ENCODE measurements at regions not wholly inside any gene's neighbourhood (a gene's known extent, or its start where the extent isn't known, plus 50 kb on each side); places are given as distances from the start of the nearest gene placed in this dataset.

DNA sequence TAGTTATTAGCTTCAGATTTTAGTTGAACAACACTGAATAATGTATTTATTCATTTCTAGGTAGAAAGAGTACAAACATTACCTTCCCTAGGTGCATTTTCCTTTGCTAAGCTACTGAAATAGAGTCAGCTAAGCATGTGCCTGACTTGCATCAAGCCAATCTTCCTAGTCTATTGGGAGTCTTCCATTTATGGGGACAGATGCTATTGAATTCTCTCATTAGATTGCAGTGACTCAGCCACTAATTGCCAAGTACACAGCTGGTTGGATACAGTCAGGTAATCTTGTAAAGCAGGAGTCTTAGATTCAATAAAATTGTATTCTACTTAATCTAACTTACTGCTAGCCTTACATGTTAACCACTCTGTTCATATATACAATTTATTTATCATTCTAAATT lies 55.2 kb upstream of the RPS13 start:
- Histone ChIP-seq H3K27ac (ENCODE audit: low read depth in 2 of 2, low read length in 1 of 2) (no peak overlapping the region), H3K36me3 (replicated peaks in 1 of 2; ENCODE audit: control insufficient read depth in 1 of 2, insufficient read depth in 2 of 2, low read length in 1 of 2) (peaks cover 38 to 59% of the 10 kb centered on the region in 2 experiments), H2AFZ (ENCODE audit: low read depth) (no peak overlapping the region), H3K9me3 (no peaks in the 10 kb centered on the region), H4K20me1 (ENCODE audit: insufficient read depth) (no peaks in the 10 kb centered on the region), H3K4me3 (ENCODE audit: low read depth in 2 of 2, low read length in 1 of 2) (no peak overlapping the region), H3K9ac (no peak overlapping the region), H3K79me2 (ENCODE audit: insufficient read depth) (no peaks in the 10 kb centered on the region; the same call in 1 of the 2 replicates), H3F3A (replicated peaks; ENCODE audit: insufficient read depth) (peaks cover 3% of the 10 kb centered on the region), H3K4me2 (no peak overlapping the region), H3K9me2 (no peaks in the 10 kb centered on the region), H3K4me1 (ENCODE audit: control insufficient read depth in 1 of 2, insufficient read depth in 2 of 2, low read depth in 1 of 2, low read length in 1 of 2) (no peaks in the 10 kb centered on the region), H3K27me3 (ENCODE audit: insufficient read depth) (no peaks in the 10 kb centered on the region)
- ChIA-PET CTCF (interaction anchor here (0.9 to 1.1 kb wide), 2 partner anchors 10 to 347 kb away, joined by 3 read pairs; no protein-coding TSS in a partner anchor), POLR2A (no interaction called here)
- TF ChIP-seq ELF1 (IDR thresholded peaks at IDR 0.05) (no peak), NFIC (IDR thresholded peaks at IDR 0.05; ENCODE audit: borderline replicate concordance) (no peak), TAF1 (IDR thresholded peaks at IDR 0.05; ENCODE audit: borderline replicate concordance, low read depth, low read length) (no peak), GABPA (IDR thresholded peaks at IDR 0.05; ENCODE audit: low read depth) (no peak), POLR2AphosphoS5 (IDR thresholded peaks at IDR 0.05; ENCODE audit: low read depth, low read length) (no peak), CHD2 (IDR thresholded peaks at IDR 0.05; ENCODE audit: low read length, partially characterized antibody) (no peak), TEAD4 (IDR thresholded peaks at IDR 0.05; ENCODE audit: borderline replicate concordance, insufficient read depth) (no peak), RXRA (IDR thresholded peaks at IDR 0.05; ENCODE audit: borderline replicate concordance, low read depth) (no peak), TCF12 (IDR thresholded peaks at IDR 0.05) (no peak)
- TF ChIP-seq, protein P1, sequence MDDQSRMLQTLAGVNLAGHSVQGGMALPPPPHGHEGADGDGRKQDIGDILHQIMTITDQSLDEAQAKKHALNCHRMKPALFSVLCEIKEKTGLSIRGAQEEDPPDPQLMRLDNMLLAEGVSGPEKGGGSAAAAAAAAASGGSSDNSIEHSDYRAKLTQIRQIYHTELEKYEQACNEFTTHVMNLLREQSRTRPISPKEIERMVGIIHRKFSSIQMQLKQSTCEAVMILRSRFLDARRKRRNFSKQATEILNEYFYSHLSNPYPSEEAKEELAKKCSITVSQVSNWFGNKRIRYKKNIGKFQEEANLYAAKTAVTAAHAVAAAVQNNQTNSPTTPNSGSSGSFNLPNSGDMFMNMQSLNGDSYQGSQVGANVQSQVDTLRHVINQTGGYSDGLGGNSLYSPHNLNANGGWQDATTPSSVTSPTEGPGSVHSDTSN (IDR thresholded peaks at IDR 0.05): no peak
- TF ChIP-seq, protein P2, sequence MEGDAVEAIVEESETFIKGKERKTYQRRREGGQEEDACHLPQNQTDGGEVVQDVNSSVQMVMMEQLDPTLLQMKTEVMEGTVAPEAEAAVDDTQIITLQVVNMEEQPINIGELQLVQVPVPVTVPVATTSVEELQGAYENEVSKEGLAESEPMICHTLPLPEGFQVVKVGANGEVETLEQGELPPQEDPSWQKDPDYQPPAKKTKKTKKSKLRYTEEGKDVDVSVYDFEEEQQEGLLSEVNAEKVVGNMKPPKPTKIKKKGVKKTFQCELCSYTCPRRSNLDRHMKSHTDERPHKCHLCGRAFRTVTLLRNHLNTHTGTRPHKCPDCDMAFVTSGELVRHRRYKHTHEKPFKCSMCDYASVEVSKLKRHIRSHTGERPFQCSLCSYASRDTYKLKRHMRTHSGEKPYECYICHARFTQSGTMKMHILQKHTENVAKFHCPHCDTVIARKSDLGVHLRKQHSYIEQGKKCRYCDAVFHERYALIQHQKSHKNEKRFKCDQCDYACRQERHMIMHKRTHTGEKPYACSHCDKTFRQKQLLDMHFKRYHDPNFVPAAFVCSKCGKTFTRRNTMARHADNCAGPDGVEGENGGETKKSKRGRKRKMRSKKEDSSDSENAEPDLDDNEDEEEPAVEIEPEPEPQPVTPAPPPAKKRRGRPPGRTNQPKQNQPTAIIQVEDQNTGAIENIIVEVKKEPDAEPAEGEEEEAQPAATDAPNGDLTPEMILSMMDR (IDR thresholded peaks at IDR 0.05): no peak
- TF ChIP-seq, protein P3, sequence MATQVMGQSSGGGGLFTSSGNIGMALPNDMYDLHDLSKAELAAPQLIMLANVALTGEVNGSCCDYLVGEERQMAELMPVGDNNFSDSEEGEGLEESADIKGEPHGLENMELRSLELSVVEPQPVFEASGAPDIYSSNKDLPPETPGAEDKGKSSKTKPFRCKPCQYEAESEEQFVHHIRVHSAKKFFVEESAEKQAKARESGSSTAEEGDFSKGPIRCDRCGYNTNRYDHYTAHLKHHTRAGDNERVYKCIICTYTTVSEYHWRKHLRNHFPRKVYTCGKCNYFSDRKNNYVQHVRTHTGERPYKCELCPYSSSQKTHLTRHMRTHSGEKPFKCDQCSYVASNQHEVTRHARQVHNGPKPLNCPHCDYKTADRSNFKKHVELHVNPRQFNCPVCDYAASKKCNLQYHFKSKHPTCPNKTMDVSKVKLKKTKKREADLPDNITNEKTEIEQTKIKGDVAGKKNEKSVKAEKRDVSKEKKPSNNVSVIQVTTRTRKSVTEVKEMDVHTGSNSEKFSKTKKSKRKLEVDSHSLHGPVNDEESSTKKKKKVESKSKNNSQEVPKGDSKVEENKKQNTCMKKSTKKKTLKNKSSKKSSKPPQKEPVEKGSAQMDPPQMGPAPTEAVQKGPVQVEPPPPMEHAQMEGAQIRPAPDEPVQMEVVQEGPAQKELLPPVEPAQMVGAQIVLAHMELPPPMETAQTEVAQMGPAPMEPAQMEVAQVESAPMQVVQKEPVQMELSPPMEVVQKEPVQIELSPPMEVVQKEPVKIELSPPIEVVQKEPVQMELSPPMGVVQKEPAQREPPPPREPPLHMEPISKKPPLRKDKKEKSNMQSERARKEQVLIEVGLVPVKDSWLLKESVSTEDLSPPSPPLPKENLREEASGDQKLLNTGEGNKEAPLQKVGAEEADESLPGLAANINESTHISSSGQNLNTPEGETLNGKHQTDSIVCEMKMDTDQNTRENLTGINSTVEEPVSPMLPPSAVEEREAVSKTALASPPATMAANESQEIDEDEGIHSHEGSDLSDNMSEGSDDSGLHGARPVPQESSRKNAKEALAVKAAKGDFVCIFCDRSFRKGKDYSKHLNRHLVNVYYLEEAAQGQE (IDR thresholded peaks at IDR 0.05; ENCODE audit: low read depth, low read length): no peak
- DNase-seq: no peak

DNA sequence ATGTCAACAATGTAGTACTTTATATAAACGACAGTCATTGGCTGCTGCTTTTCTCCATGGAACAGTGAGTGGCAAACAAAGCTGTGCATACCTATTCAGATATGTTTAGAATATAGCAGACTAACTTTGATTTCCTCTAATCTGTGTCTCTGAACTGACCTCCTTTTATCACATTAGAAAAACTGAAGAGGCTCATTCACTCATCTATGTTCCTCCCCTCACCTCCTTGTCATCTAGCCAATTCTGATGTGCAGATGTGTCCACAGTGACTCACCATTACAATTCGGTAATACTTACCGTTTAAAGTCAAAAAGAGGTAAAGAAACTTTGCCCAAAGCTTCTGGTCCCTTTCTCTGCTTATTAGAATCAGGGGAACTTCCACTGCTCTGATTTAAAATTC lies 51.5 kb upstream of the RPS13 start:
- DNase-seq: no peak
- Histone ChIP-seq H3K9me3 (no peaks in the 10 kb centered on the region), H3K4me3 (ENCODE audit: low read depth in 2 of 2, low read length in 1 of 2) (no peak overlapping the region), H3K79me2 (ENCODE audit: insufficient read depth) (no peaks in the 10 kb centered on the region; the same call in 1 of the 2 replicates), H4K20me1 (ENCODE audit: insufficient read depth) (no peaks in the 10 kb centered on the region), H3K9ac (no peak overlapping the region), H3F3A (replicated peaks; ENCODE audit: insufficient read depth) (peaks cover 3% of the 10 kb centered on the region), H3K4me2 (no peak overlapping the region), H3K9me2 (no peaks in the 10 kb centered on the region), H2AFZ (ENCODE audit: low read depth) (no peak overlapping the region), H3K27ac (ENCODE audit: low read depth in 2 of 2, low read length in 1 of 2) (no peak overlapping the region), H3K4me1 (ENCODE audit: control insufficient read depth in 1 of 2, insufficient read depth in 2 of 2, low read depth in 1 of 2, low read length in 1 of 2) (no peaks in the 10 kb centered on the region), H3K36me3 (replicated peaks in 1 of 2; ENCODE audit: control insufficient read depth in 1 of 2, insufficient read depth in 2 of 2, low read length in 1 of 2) (peaks cover 25 to 60% of the 10 kb centered on the region in 2 experiments), H3K27me3 (ENCODE audit: insufficient read depth) (no peaks in the 10 kb centered on the region)
- 73% methylated on average over 3 of the region's 3 CpGs for WGBS (ENCODE audit: low lambda C conversion rate)
- ChIA-PET CTCF (interaction anchor here (1.2 kb wide), 1 partner anchor 9 kb away, joined by 4 read pairs; no protein-coding TSS in a partner anchor), POLR2A (no interaction called here)
- TF ChIP-seq TCF12 (IDR thresholded peaks at IDR 0.05) (no peak), SMC3 (IDR thresholded peaks at IDR 0.05; ENCODE audit: low read depth, low read length) (no peak), TEAD4 (IDR thresholded peaks at IDR 0.05; ENCODE audit: borderline replicate concordance, insufficient read depth) (no peak), EP300 (IDR thresholded peaks at IDR 0.05; ENCODE audit: borderline replicate concordance in 1 of 2, low read depth in 1 of 2, low read length in 1 of 2) (no peak), FOXM1 (IDR thresholded peaks at IDR 0.05; ENCODE audit: low read depth) (no peak), MEF2A (IDR thresholded peaks at IDR 0.05; ENCODE audit: borderline replicate concordance, low read depth) (no peak), YY1 (IDR thresholded peaks at IDR 0.05; ENCODE audit: low read depth) (no peak), GABPA (IDR thresholded peaks at IDR 0.05; ENCODE audit: low read depth) (no peak)
- TF ChIP-seq, protein P4, sequence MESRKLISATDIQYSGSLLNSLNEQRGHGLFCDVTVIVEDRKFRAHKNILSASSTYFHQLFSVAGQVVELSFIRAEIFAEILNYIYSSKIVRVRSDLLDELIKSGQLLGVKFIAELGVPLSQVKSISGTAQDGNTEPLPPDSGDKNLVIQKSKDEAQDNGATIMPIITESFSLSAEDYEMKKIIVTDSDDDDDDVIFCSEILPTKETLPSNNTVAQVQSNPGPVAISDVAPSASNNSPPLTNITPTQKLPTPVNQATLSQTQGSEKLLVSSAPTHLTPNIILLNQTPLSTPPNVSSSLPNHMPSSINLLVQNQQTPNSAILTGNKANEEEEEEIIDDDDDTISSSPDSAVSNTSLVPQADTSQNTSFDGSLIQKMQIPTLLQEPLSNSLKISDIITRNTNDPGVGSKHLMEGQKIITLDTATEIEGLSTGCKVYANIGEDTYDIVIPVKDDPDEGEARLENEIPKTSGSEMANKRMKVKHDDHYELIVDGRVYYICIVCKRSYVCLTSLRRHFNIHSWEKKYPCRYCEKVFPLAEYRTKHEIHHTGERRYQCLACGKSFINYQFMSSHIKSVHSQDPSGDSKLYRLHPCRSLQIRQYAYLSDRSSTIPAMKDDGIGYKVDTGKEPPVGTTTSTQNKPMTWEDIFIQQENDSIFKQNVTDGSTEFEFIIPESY (IDR thresholded peaks at IDR 0.05; ENCODE audit: borderline replicate concordance, low read depth): no peak
- TF ChIP-seq, protein P2 (IDR thresholded peaks at IDR 0.05): no peak
